H1 (cell line): ENCODE measurements at regions not wholly inside any gene's neighbourhood (a gene's known extent, or its start where the extent isn't known, plus 50 kb on each side); places are given as distances from the start of the nearest gene placed in this dataset.

ENCODE experiments used
- CTCF ChIA-PET: fragments of 300-600 bp; sonication (Branson Sonifier 250); formaldehyde crosslinking; loops from one replicate; lab custom pipeline; 2021; ENCODE audit not compliant: partially characterized antibody; lab: Charles Lee
- POLR2A ChIA-PET: fragments of 300-600 bp; sonication (Branson Sonifier 250); formaldehyde crosslinking; loops from one replicate; lab custom pipeline; 2021; ENCODE audit warnings: inconsistent platforms; ENCODE audit not compliant: partially characterized antibody; lab: Charles Lee
- DNase-seq, 2 experiments: peaks; one replicate each; pipeline versions ENCODE4 v3.0.0 to v3.0.0-alpha.2; 2010 to 2022; ENCODE audit warnings: low spot score in 2 of 2, low read depth in 1 of 2, mixed read lengths in 1 of 2
- FAIRE-seq: peaks from 2 replicates; lab custom pipeline; 2011; peaks lifted over from hg19 to GRCh38; lab: Jason Lieb, UNC
- H2AFZ ChIP-seq: 2 replicates; pipeline ENCODE4 v1.8.1; 2012; ENCODE audit warnings: low read length, inconsistent platforms
- H2AK5ac ChIP-seq: 2 replicates; pipeline ENCODE4 v1.6.1; 2013; ENCODE audit warnings: low read depth, low read length
- H2BK120ac ChIP-seq: replicated peaks from 2 replicates; pipeline ENCODE3; 2013; ENCODE audit warnings: low read depth, low read length, inconsistent platforms
- H2BK12ac ChIP-seq: 2 replicates; pipeline ENCODE4 v1.6.1; 2013; ENCODE audit warnings: low read depth, low read length
- H2BK15ac ChIP-seq: 2 replicates; pipeline ENCODE4 v1.6.1; 2013; ENCODE audit warnings: low read length
- H2BK20ac ChIP-seq: 2 replicates; pipeline ENCODE4 v1.6.1; 2013; ENCODE audit warnings: low read length
- H2BK5ac ChIP-seq: 2 replicates; pipeline ENCODE4 v1.6.1; 2013; ENCODE audit warnings: low read depth, low read length
- H3K14ac ChIP-seq: 2 replicates; pipeline ENCODE4 v1.6.1; 2013; ENCODE audit warnings: inconsistent platforms; ENCODE audit not compliant: insufficient read length
- H3K18ac ChIP-seq: 2 replicates; pipeline ENCODE4 v1.6.1; 2013; ENCODE audit warnings: low read length; ENCODE audit errors: extremely low read depth
- H3K23ac ChIP-seq: 2 replicates; pipeline ENCODE4 v1.6.1; 2013; ENCODE audit warnings: inconsistent platforms; ENCODE audit not compliant: insufficient read length
- H3K23me2 ChIP-seq: 2 replicates; pipeline ENCODE4 v1.6.1; 2013; ENCODE audit warnings: low read depth, low read length
- H3K27ac ChIP-seq: 2 replicates; pipeline ENCODE4 v1.6.1; 2011; ENCODE audit warnings: low read depth, low read length, inconsistent platforms
- H3K27me3 ChIP-seq, 4 experiments: replicated peaks in 1 of 4; 1 replicate in 1 of 4; 2 replicates in 3 of 4; pipeline versions ENCODE4 v1.6.1 to v1.8.1; 2011 to 2013; ENCODE audit warnings: low read length in 3 of 4, mild to moderate bottlenecking in 3 of 4, inconsistent platforms in 2 of 4, mixed read lengths in 2 of 4, moderate library complexity in 1 of 4; ENCODE audit not compliant: control insufficient read depth in 3 of 4, insufficient read depth in 3 of 4; ENCODE audit errors: extremely low read depth in 1 of 4
- H3K36me3 ChIP-seq, 4 experiments: 2 replicates each; pipeline versions ENCODE4 v1.6.1 to v1.8.1; 2011 to 2013; ENCODE audit warnings: mild to moderate bottlenecking in 4 of 4, low read length in 3 of 4, moderate library complexity in 2 of 4, control low read depth in 1 of 4, inconsistent platforms in 1 of 4; ENCODE audit not compliant: insufficient read depth in 4 of 4, control insufficient read depth in 2 of 4
- H3K4ac ChIP-seq: replicated peaks from 2 replicates; pipeline ENCODE3; 2013; ENCODE audit warnings: low read length, low read depth, mixed read lengths, inconsistent platforms; ENCODE audit not compliant: insufficient read length
- H3K4me1 ChIP-seq, 4 experiments: replicated peaks in 1 of 4; 1 replicate in 1 of 4; 2 replicates in 3 of 4; pipeline versions ENCODE4 v1.6.1 to v1.8.1; 2011 to 2013; ENCODE audit warnings: low read length in 3 of 4, inconsistent platforms in 2 of 4, mixed read lengths in 1 of 4; ENCODE audit not compliant: insufficient read depth in 4 of 4, control insufficient read depth in 3 of 4
- H3K4me2 ChIP-seq, 2 experiments: 2 replicates each; pipeline versions ENCODE4 v1.6.1 to v1.8.1; 2011 to 2013; ENCODE audit warnings: low read depth in 2 of 2, low read length in 2 of 2, control low read depth in 1 of 2, inconsistent platforms in 1 of 2, mild to moderate bottlenecking in 1 of 2; ENCODE audit not compliant: insufficient read depth in 1 of 2
- H3K4me3 ChIP-seq, 4 experiments: fragments of 200-600, 300-600 bp in 1 of 4; sonication (generic), shearing (Covaris generic), sonication (Bioruptor Twin) in 1 of 4; 2 replicates each; pipeline versions ENCODE4 v1.5.1 to v1.8.1; 2011 to 2016; ENCODE audit warnings: low read length in 4 of 4, low read depth in 3 of 4, control low read depth in 2 of 4, inconsistent platforms in 2 of 4, mild to moderate bottlenecking in 2 of 4, mixed read lengths in 1 of 4, moderate library complexity in 1 of 4; ENCODE audit not compliant: insufficient read depth in 2 of 4; ENCODE audit errors: extremely low read depth in 1 of 4
- H3K56ac ChIP-seq: replicated peaks from 2 replicates; pipeline ENCODE3; 2013; ENCODE audit warnings: low read depth, mild to moderate bottlenecking, mixed read lengths, low read length, inconsistent platforms; ENCODE audit not compliant: insufficient read length
- H3K79me1 ChIP-seq: 2 replicates; pipeline ENCODE4 v1.6.1; 2013; ENCODE audit warnings: low read depth, low read length, control low read depth
- H3K79me2 ChIP-seq, 2 experiments: 2 replicates each; pipeline versions ENCODE4 v1.6.1 to v1.8.1; 2012 to 2013; ENCODE audit warnings: low read length in 2 of 2, mild to moderate bottlenecking in 2 of 2, inconsistent platforms in 1 of 2; ENCODE audit not compliant: insufficient read depth in 2 of 2, control insufficient read depth in 1 of 2
- H3K9ac ChIP-seq, 4 experiments: replicated peaks in 1 of 4; 1 replicate in 1 of 4; 2 replicates in 3 of 4; pipeline versions ENCODE4 v1.6.1 to v1.8.1; 2011 to 2013; ENCODE audit warnings: low read depth in 3 of 4, low read length in 3 of 4, control low read depth in 2 of 4, mild to moderate bottlenecking in 2 of 4, moderate library complexity in 2 of 4, inconsistent platforms in 1 of 4; ENCODE audit errors: extremely low read depth in 1 of 4
- H3K9me3 ChIP-seq, 2 experiments: 2 replicates each; pipeline versions ENCODE4 v1.6.1 to v1.8.1; 2012 to 2013; ENCODE audit warnings: mild to moderate bottlenecking in 2 of 2, moderate library complexity in 2 of 2, control low read depth in 1 of 2, inconsistent platforms in 1 of 2, low read depth in 1 of 2, low read length in 1 of 2, mixed read lengths in 1 of 2; ENCODE audit not compliant: insufficient read depth in 2 of 2
- H4K20me1 ChIP-seq, 2 experiments: replicated peaks in 1 of 2; 2 replicates each; pipeline versions ENCODE3 to v1.8.1; 2011 to 2013; ENCODE audit warnings: inconsistent platforms in 2 of 2, low read length in 2 of 2, mild to moderate bottlenecking in 1 of 2; ENCODE audit not compliant: insufficient read depth in 2 of 2, control insufficient read depth in 1 of 2
- H4K5ac ChIP-seq: 2 replicates; pipeline ENCODE4 v1.6.1; 2013; ENCODE audit warnings: low read length, low read depth, mixed read lengths, inconsistent platforms; ENCODE audit not compliant: insufficient read length
- H4K8ac ChIP-seq: 2 replicates; pipeline ENCODE4 v1.8.0; 2013; ENCODE audit warnings: mild to moderate bottlenecking, moderate library complexity, low read length, inconsistent platforms; ENCODE audit not compliant: insufficient read depth; ENCODE audit errors: extremely low read depth
- H4K91ac ChIP-seq: replicated peaks from 2 replicates; pipeline ENCODE3; 2013; ENCODE audit warnings: low read length, mixed read lengths, inconsistent platforms; ENCODE audit not compliant: insufficient read length
- ASH2L ChIP-seq: fragments of 200-600, 300-600 bp; sonication (generic); IDR thresholded peaks from one replicate; pipeline ENCODE4 v1.7.1; 2017; ENCODE audit warnings: low read length
- CBX5 ChIP-seq: fragments of 300-800, 300-1000 bp; sonication (generic); IDR thresholded peaks from 2 replicates; pipeline ENCODE4 v1.7.1; 2016; ENCODE audit warnings: antibody characterized with exemption, low read length, low read depth
- CEBPB ChIP-seq: IDR thresholded peaks from 2 replicates; pipeline ENCODE4 v1.6.1; 2012; ENCODE audit warnings: low read depth, low read length
- CREB1 ChIP-seq: IDR thresholded peaks from 2 replicates; pipeline ENCODE4 v1.6.1; 2012; ENCODE audit warnings: inconsistent platforms
- KDM5A ChIP-seq: fragments of 200-600 bp; IDR thresholded peaks from 2 replicates; pipeline ENCODE4 v1.7.1; 2012; ENCODE audit warnings: mild to moderate bottlenecking, low read length, inconsistent platforms, mixed read lengths
- RAD21 ChIP-seq, 2 experiments: IDR thresholded peaks in 1 of 2; conservative IDR thresholded peaks in 1 of 2; 2 replicates each; pipeline ENCODE4 v1.6.1; 2011; ENCODE audit warnings: low read depth in 2 of 2, low read length in 2 of 2, improper control_type of control experiment in 1 of 2, inconsistent platforms in 1 of 2, mild to moderate bottlenecking in 1 of 2, moderate library complexity in 1 of 2
- TAF7 ChIP-seq: optimal IDR thresholded peaks from 2 replicates; pipeline ENCODE3; 2011; ENCODE audit warnings: low read depth, mild to moderate bottlenecking, inconsistent platforms, low read length, moderate library complexity, borderline replicate concordance
- TCF12 ChIP-seq: IDR thresholded peaks from 2 replicates; pipeline ENCODE4 v1.6.1; 2011; ENCODE audit warnings: low read depth, mild to moderate bottlenecking, low read length
- TF ChIP-seq, protein P1 (sequence below): IDR thresholded peaks from 2 replicates; pipeline ENCODE4 v1.6.1; 2011; ENCODE audit warnings: low read length, improper control_type of control experiment

DNA sequence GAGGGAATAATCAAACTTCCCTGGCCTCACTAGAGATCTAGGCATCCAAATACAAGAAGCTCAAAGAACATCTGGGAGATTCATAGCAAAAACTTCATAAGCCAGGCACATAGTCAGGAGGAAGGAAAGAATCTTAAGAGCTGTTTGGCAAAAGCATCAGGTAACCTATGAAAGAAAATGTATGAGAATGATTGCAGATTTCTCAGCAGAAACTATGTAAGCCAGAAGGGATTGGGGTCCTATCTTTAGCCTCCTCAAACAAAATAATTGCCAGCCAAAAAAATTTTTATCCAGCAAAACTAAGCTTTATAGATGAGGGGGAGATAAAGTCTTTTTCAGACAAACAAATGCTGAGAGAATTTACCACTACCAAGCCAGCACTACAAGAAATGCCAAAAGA is 1036.3 kb downstream of the TBL1XR1 start:
- ChIA-PET POLR2A (no interaction called here), CTCF (no interaction called here)
- Histone ChIP-seq H3K27ac (no peak overlapping the region), H2BK15ac (no peak overlapping the region), H2BK5ac (no peak overlapping the region), H2BK120ac (no peak overlapping the region), H3K4me3 (no peak overlapping the region), H3K79me2 (no peaks in the 10 kb centered on the region), H4K8ac (no peak overlapping the region), H2AK5ac (no peak overlapping the region), H3K23ac (no peak overlapping the region), H3K56ac (no peak overlapping the region), H3K9me3 (peaks cover 3 to 4% of the 10 kb centered on the region in 2 experiments; a peak in 3 of 4 replicates), H3K4me2 (no peak overlapping the region), H4K5ac (no peak overlapping the region), H3K23me2 (no peaks in the 10 kb centered on the region), H3K9ac (no peak overlapping the region), H4K91ac (no peak overlapping the region), H2AFZ (no peak overlapping the region), H3K27me3 (no peaks in the 10 kb centered on the region), H2BK20ac (no peak overlapping the region), H3K4me1 (no peaks in the 10 kb centered on the region), H3K18ac (no peak overlapping the region), H3K79me1 (no peaks in the 10 kb centered on the region), H2BK12ac (no peak overlapping the region), H4K20me1 (no peaks in the 10 kb centered on the region), H3K4ac (no peak overlapping the region), H3K14ac (no peak overlapping the region), H3K36me3 (no peaks in the 10 kb centered on the region)
- FAIRE-seq (no peak), DNase-seq (no peak)
- no peak for TF ChIP-seq CREB1
- no peak for TF ChIP-seq TCF12
- TF ChIP-seq TAF7 = no peak
- no peak for TF ChIP-seq ASH2L
- no peak for TF ChIP-seq RAD21 (IDR thresholded peaks at IDR 0.05 in 1 of 2, conservative IDR thresholded peaks at IDR 0.05 in 1 of 2; ENCODE audit: low read depth in 2 of 2, low read length in 2 of 2)
- TF ChIP-seq CBX5 = no peak
- no peak for TF ChIP-seq KDM5A
- TF ChIP-seq CEBPB = no peak
- TF ChIP-seq, protein P1, sequence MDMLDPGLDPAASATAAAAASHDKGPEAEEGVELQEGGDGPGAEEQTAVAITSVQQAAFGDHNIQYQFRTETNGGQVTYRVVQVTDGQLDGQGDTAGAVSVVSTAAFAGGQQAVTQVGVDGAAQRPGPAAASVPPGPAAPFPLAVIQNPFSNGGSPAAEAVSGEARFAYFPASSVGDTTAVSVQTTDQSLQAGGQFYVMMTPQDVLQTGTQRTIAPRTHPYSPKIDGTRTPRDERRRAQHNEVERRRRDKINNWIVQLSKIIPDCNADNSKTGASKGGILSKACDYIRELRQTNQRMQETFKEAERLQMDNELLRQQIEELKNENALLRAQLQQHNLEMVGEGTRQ = no peak
